ENCODE measurements at regions not wholly inside any gene's neighbourhood (a gene's known extent, or its start where the extent isn't known, plus 50 kb on each side); places are given as distances from the start of the nearest gene placed in this dataset.

DNA sequence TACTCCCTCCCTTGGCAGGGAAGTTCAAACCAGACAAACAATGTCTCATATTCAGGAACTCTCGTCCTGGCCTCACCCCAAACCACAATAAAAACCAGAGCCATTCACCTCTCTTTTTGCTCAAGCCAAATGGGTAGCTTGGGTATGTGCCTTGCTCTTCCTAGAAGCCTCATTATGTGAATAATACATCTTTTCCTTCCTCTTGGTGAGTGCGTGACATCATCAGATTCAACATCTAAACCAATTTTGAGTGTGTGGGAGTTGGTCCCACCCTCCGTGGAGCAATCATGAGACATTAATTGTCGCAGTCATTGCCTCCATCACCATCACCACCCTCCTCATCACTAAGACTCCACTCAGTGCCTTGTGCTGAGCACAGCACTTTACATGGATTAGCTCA lies 482.9 kb downstream of the PTPRU start:
- Histone ChIP-seq H3K9me3 (ENCODE audit: control insufficient read depth, low read depth, low read length) (peaks cover 15% of the 10 kb centered on the region), H3K4me1 (ENCODE audit: control insufficient read depth, extremely low read depth, insufficient read depth, low read length) (no peaks in the 10 kb centered on the region), H3K27ac (ENCODE audit: control insufficient read depth, insufficient read depth, low read length) (no peak overlapping the region), H3K4me2 (ENCODE audit: control insufficient read depth, extremely low read depth, insufficient read depth, low read depth, low read length) (no peak overlapping the region), H3K36me3 (ENCODE audit: control insufficient read depth in 2 of 2, extremely low read depth in 1 of 2, insufficient read depth in 2 of 2, low read length in 2 of 2) (no peaks in the 10 kb centered on the region), H3K9ac (ENCODE audit: control insufficient read depth, extremely low read depth, insufficient read depth, low read length) (no peak overlapping the region), H3K4me3 (ENCODE audit: control insufficient read depth in 2 of 3, extremely low read depth in 1 of 3, insufficient read depth in 2 of 3, low read depth in 1 of 3, low read length in 3 of 3) (no peak overlapping the region), H3K27me3 (ENCODE audit: control insufficient read depth, extremely low read depth, insufficient read depth, low read length) (no peaks in the 10 kb centered on the region), H4K20me1 (ENCODE audit: control insufficient read depth, extremely low read depth, insufficient read depth, low read length) (no peaks in the 10 kb centered on the region), H2AFZ (ENCODE audit: control insufficient read depth, low read length) (no peak overlapping the region), H3K79me2 (ENCODE audit: control insufficient read depth, insufficient read depth, low read length) (no peaks in the 10 kb centered on the region), H3K9me1 (ENCODE audit: control insufficient read depth, extremely low read depth, insufficient read depth, low read length) (no peaks in the 10 kb centered on the region)
- no peak for TF ChIP-seq EZH2 (IDR thresholded peaks at IDR 0.05; ENCODE audit: low read length)
- TF ChIP-seq, protein P1, sequence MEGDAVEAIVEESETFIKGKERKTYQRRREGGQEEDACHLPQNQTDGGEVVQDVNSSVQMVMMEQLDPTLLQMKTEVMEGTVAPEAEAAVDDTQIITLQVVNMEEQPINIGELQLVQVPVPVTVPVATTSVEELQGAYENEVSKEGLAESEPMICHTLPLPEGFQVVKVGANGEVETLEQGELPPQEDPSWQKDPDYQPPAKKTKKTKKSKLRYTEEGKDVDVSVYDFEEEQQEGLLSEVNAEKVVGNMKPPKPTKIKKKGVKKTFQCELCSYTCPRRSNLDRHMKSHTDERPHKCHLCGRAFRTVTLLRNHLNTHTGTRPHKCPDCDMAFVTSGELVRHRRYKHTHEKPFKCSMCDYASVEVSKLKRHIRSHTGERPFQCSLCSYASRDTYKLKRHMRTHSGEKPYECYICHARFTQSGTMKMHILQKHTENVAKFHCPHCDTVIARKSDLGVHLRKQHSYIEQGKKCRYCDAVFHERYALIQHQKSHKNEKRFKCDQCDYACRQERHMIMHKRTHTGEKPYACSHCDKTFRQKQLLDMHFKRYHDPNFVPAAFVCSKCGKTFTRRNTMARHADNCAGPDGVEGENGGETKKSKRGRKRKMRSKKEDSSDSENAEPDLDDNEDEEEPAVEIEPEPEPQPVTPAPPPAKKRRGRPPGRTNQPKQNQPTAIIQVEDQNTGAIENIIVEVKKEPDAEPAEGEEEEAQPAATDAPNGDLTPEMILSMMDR (optimal IDR thresholded peaks at IDR 0.05 in 1 of 3, IDR thresholded peaks at IDR 0.05 in 1 of 3, conservative IDR thresholded peaks at IDR 0.05 in 1 of 3; ENCODE audit: extremely low read depth in 1 of 3, insufficient read depth in 2 of 3, low read length in 3 of 3): no peak
- DNase-seq (ENCODE audit: low read depth, low spot score): no peak
- dilution Hi-C loops (cut with MboI; ENCODE audit: extremely low pct_ligation_motif_present, low sequenced_read_pairs): no loop called here
- FAIRE-seq: no peak

DNA sequence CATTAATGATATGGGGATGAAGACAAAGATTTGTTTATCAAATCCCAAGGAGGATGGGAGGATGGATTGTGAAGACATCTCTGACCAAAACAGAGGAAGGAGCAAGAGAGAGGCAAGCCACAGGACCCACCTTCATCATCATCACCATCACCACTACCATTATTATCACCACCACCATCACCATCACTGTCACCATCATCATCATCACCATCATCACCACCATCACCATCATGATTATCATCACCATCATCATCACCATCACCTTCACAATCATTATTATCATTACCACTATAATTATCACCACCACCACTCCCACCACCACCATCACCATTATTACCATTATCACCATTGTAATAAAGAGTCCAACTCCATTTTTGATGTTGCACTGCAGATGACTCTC lies 482.5 kb downstream of the PTPRU start:
- Histone ChIP-seq H4K20me1 (ENCODE audit: control insufficient read depth, extremely low read depth, insufficient read depth, low read length) (no peaks in the 10 kb centered on the region), H3K4me2 (ENCODE audit: control insufficient read depth, extremely low read depth, insufficient read depth, low read depth, low read length) (no peak overlapping the region), H3K27me3 (ENCODE audit: control insufficient read depth, extremely low read depth, insufficient read depth, low read length) (no peaks in the 10 kb centered on the region), H3K4me1 (ENCODE audit: control insufficient read depth, extremely low read depth, insufficient read depth, low read length) (no peaks in the 10 kb centered on the region), H3K4me3 (ENCODE audit: control insufficient read depth in 2 of 3, extremely low read depth in 1 of 3, insufficient read depth in 2 of 3, low read depth in 1 of 3, low read length in 3 of 3) (no peak overlapping the region), H3K36me3 (ENCODE audit: control insufficient read depth in 2 of 2, extremely low read depth in 1 of 2, insufficient read depth in 2 of 2, low read length in 2 of 2) (no peaks in the 10 kb centered on the region), H3K27ac (ENCODE audit: control insufficient read depth, insufficient read depth, low read length) (no peak overlapping the region), H3K9me1 (ENCODE audit: control insufficient read depth, extremely low read depth, insufficient read depth, low read length) (no peaks in the 10 kb centered on the region), H3K79me2 (ENCODE audit: control insufficient read depth, insufficient read depth, low read length) (no peaks in the 10 kb centered on the region), H2AFZ (ENCODE audit: control insufficient read depth, low read length) (no peak overlapping the region), H3K9me3 (ENCODE audit: control insufficient read depth, low read depth, low read length) (peaks cover 15% of the 10 kb centered on the region), H3K9ac (ENCODE audit: control insufficient read depth, extremely low read depth, insufficient read depth, low read length) (no peak overlapping the region)
- FAIRE-seq (no peak), DNase-seq (ENCODE audit: low read depth, low spot score) (no peak)
- no peak for TF ChIP-seq EZH2 (IDR thresholded peaks at IDR 0.05; ENCODE audit: low read length)
- TF ChIP-seq, protein P1 (optimal IDR thresholded peaks at IDR 0.05 in 1 of 3, IDR thresholded peaks at IDR 0.05 in 1 of 3, conservative IDR thresholded peaks at IDR 0.05 in 1 of 3; ENCODE audit: extremely low read depth in 1 of 3, insufficient read depth in 2 of 3, low read length in 3 of 3): no peak
- dilution Hi-C loops (cut with MboI; ENCODE audit: extremely low pct_ligation_motif_present, low sequenced_read_pairs): no loop called here

Data from keratinocyte (primary cell).